OCI-LY7 (cell line): ENCODE measurements at regions not wholly inside any gene's neighbourhood (a gene's known extent, or its start where the extent isn't known, plus 50 kb on each side); places are given as distances from the start of the nearest gene placed in this dataset.

ENCODE experiments used
- BruUV-seq: library from RNA; stranded (reverse); fragments of 400-500 nt; replicated peaks from 2 replicates; lab custom pipeline; 2021; lab: Mats Ljungman, UMichigan
- CTCF ChIA-PET: fragments of 300-600 bp; sonication (Branson Sonifier 250); formaldehyde crosslinking; loops from one replicate; lab custom pipeline; 2022; ENCODE audit warnings: antibody characterized with exemption; ENCODE audit not compliant: unreplicated experiment; lab: Charles Lee
- POLR2A ChIA-PET: fragments of 300-600 bp; sonication (Branson Sonifier 250); formaldehyde crosslinking; loops from one replicate; lab custom pipeline; 2022; ENCODE audit warnings: antibody characterized with exemption; lab: Charles Lee
- DNase-seq: peaks from one replicate; pipeline ENCODE4 v3.0.0-alpha.2; 2015; ENCODE audit warnings: low spot score
- H2AFZ ChIP-seq: fragments of 200-600 bp; sonication (generic), shearing (Covaris generic); 2 replicates; pipeline ENCODE4 v1.6.1; 2014; ENCODE audit warnings: mild to moderate bottlenecking, antibody characterized with exemption, low read length, moderate library complexity
- H3K27ac ChIP-seq: fragments of 200-600 bp; sonication (generic); 2 replicates; pipeline ENCODE4 v1.5.1; 2014; ENCODE audit warnings: mixed run types, low read depth, mild to moderate bottlenecking, moderate library complexity, low read length, inconsistent platforms; ENCODE audit not compliant: poor library complexity, severe bottlenecking
- H3K36me3 ChIP-seq: fragments of 200-600 bp; sonication (generic); 2 replicates; pipeline ENCODE4 v1.6.1; 2014; ENCODE audit warnings: mild to moderate bottlenecking, antibody characterized with exemption, low read length, moderate library complexity, mixed read lengths; ENCODE audit not compliant: insufficient read depth
- H3K4me1 ChIP-seq: fragments of 200-600 bp; sonication (generic); 2 replicates; pipeline ENCODE4 v1.5.1; 2014; ENCODE audit warnings: mild to moderate bottlenecking, low read length; ENCODE audit not compliant: insufficient read depth, poor library complexity, severe bottlenecking
- H3K4me2 ChIP-seq: fragments of 200-600 bp; sonication (generic); 2 replicates; pipeline ENCODE4 v1.6.1; 2014; ENCODE audit warnings: mild to moderate bottlenecking, low read length
- H3K4me3 ChIP-seq: fragments of 200-600 bp; sonication (generic); 2 replicates; pipeline ENCODE4 v1.5.1; 2014; ENCODE audit warnings: mild to moderate bottlenecking, low read depth, low read length; ENCODE audit not compliant: poor library complexity, severe bottlenecking
- H3K79me2 ChIP-seq: fragments of 200-600 bp; sonication (generic); 2 replicates; pipeline ENCODE4 v1.6.1; 2016; ENCODE audit warnings: low read depth, mild to moderate bottlenecking, low read length, moderate library complexity, mixed read lengths; ENCODE audit not compliant: insufficient read depth
- H3K9me2 ChIP-seq: fragments of 200-600 bp; sonication (generic); 2 replicates; pipeline ENCODE4 v1.6.1; 2016; ENCODE audit warnings: mild to moderate bottlenecking, low read length, mixed read lengths; ENCODE audit not compliant: insufficient read depth
- H3K9me3 ChIP-seq: fragments of 200-600 bp; sonication (generic); 2 replicates; pipeline ENCODE4 v1.6.1; 2014; ENCODE audit warnings: mild to moderate bottlenecking, mixed run types, low read length, mixed read lengths
- H4K20me1 ChIP-seq: fragments of 200-600 bp; sonication (generic); 2 replicates; pipeline ENCODE4 v1.6.1; 2014; ENCODE audit warnings: mild to moderate bottlenecking, antibody characterized with exemption, low read length, moderate library complexity, mixed read lengths; ENCODE audit not compliant: insufficient read depth
- EZH2phosphoT487 ChIP-seq: fragments of 200-600 bp; sonication (generic); IDR thresholded peaks from 2 replicates; pipeline ENCODE4 v1.6.1; 2018; ENCODE audit warnings: low read depth, borderline replicate concordance, mild to moderate bottlenecking, mixed run types, antibody characterized with exemption, low read length, moderate library complexity, mixed read lengths
- intact Hi-C: fragments of 100-400 bp; cut with micrococcal nuclease; formaldehyde crosslinking; loops from one replicate; pipeline ENCODE4 v1.10.0; 2022; ENCODE audit not compliant: unreplicated experiment
- TF ChIP-seq, protein P1 (sequence below): fragments of 200-600 bp; sonication (generic); conservative IDR thresholded peaks from 2 replicates; pipeline ENCODE4 v1.5.1; 2014; ENCODE audit warnings: mild to moderate bottlenecking, antibody characterized with exemption, low read length, moderate library complexity, mixed read lengths

- no peak for DNase-seq
- no peak overlapping the region for H2AFZ ChIP-seq
- ChIA-PET POLR2A (no interaction called here), CTCF (no interaction called here)
- TF ChIP-seq, protein P1, sequence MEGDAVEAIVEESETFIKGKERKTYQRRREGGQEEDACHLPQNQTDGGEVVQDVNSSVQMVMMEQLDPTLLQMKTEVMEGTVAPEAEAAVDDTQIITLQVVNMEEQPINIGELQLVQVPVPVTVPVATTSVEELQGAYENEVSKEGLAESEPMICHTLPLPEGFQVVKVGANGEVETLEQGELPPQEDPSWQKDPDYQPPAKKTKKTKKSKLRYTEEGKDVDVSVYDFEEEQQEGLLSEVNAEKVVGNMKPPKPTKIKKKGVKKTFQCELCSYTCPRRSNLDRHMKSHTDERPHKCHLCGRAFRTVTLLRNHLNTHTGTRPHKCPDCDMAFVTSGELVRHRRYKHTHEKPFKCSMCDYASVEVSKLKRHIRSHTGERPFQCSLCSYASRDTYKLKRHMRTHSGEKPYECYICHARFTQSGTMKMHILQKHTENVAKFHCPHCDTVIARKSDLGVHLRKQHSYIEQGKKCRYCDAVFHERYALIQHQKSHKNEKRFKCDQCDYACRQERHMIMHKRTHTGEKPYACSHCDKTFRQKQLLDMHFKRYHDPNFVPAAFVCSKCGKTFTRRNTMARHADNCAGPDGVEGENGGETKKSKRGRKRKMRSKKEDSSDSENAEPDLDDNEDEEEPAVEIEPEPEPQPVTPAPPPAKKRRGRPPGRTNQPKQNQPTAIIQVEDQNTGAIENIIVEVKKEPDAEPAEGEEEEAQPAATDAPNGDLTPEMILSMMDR = no peak
- TF ChIP-seq EZH2phosphoT487 = no peak
- intact Hi-C loops = no loop called here
- no peaks in the 10 kb centered on the region for H3K36me3 ChIP-seq
- H3K4me1 ChIP-seq = no peaks in the 10 kb centered on the region
- BruUV-seq = no TSS peak
- H3K27ac ChIP-seq = no peak overlapping the region
- no peak overlapping the region for H3K4me2 ChIP-seq
- no peaks in the 10 kb centered on the region for H3K9me3 ChIP-seq
- H3K79me2 ChIP-seq = no peaks in the 10 kb centered on the region
- H3K9me2 ChIP-seq = no peaks in the 10 kb centered on the region
- H3K4me3 ChIP-seq = no peak overlapping the region
- H4K20me1 ChIP-seq = no peaks in the 10 kb centered on the region
These were observed 834.2 kb upstream of the GCFC2 start for GRCh38 chr2:76544901-76545300.

GRCh38 chr2:76517574-76517909, 806.8 kb upstream of the GCFC2 start:
- Histone ChIP-seq H3K27ac (no peak overlapping the region), H3K79me2 (no peaks in the 10 kb centered on the region), H2AFZ (no peak overlapping the region), H3K9me3 (no peaks in the 10 kb centered on the region), H3K4me1 (no peaks in the 10 kb centered on the region), H3K4me3 (no peak overlapping the region), H3K9me2 (no peaks in the 10 kb centered on the region), H3K36me3 (no peaks in the 10 kb centered on the region), H3K4me2 (no peak overlapping the region), H4K20me1 (no peaks in the 10 kb centered on the region)
- ChIA-PET POLR2A (no interaction called here), CTCF (no interaction called here)
- TF ChIP-seq EZH2phosphoT487 = no peak
- TF ChIP-seq, protein P1 = no peak
- intact Hi-C loops = no loop called here
- BruUV-seq = no TSS peak
- no peak for DNase-seq

GRCh38 chr2:76516861-76517573, 806.3 kb upstream of the GCFC2 start:
- Histone ChIP-seq H3K4me3 (no peak overlapping the region), H3K9me2 (no peaks in the 10 kb centered on the region), H3K4me1 (no peaks in the 10 kb centered on the region), H2AFZ (no peak overlapping the region), H3K27ac (no peak overlapping the region), H4K20me1 (no peaks in the 10 kb centered on the region), H3K36me3 (no peaks in the 10 kb centered on the region), H3K4me2 (no peak overlapping the region), H3K9me3 (no peaks in the 10 kb centered on the region), H3K79me2 (no peaks in the 10 kb centered on the region)
- CTCF ChIA-PET = no interaction called here
- no TSS peak for BruUV-seq
- intact Hi-C loops = no loop called here
- DNase-seq = no peak
- POLR2A ChIA-PET = no interaction called here
- no peak for TF ChIP-seq EZH2phosphoT487
- TF ChIP-seq, protein P1 = no peak
